Smooth muscle cell (in vitro differentiated cells): ENCODE measurements at regions not wholly inside any gene's neighbourhood (a gene's known extent, or its start where the extent isn't known, plus 50 kb on each side); places are given as distances from the start of the nearest gene placed in this dataset.

ENCODE experiments used
- DNase-seq: peaks from one replicate; lab custom pipeline; 2025; ENCODE audit not compliant: unreplicated experiment; lab: John Stamatoyannopoulos, UW
- H2AFZ ChIP-seq: fragments of 200-600 bp; sonication (generic); 2 replicates; pipeline ENCODE4 v1.6.0; 2016; ENCODE audit warnings: antibody characterized with exemption, low read depth, mild to moderate bottlenecking
- H3F3A ChIP-seq: fragments of 200-600 bp; sonication (generic); 2 replicates; pipeline ENCODE4 v1.6.0; 2017; ENCODE audit warnings: antibody characterized with exemption, low read depth
- H3K27ac ChIP-seq: fragments of 200-600 bp; sonication (generic); 2 replicates; pipeline ENCODE4 v1.5.1; 2016; ENCODE audit warnings: low read depth, mild to moderate bottlenecking
- H3K27me3 ChIP-seq: fragments of 200-600 bp; sonication (generic); 2 replicates; pipeline ENCODE4 v1.6.1; 2016; ENCODE audit warnings: low read depth, mild to moderate bottlenecking
- H3K36me3 ChIP-seq: fragments of 200-600 bp; sonication (generic); 2 replicates; pipeline ENCODE4 v1.5.1; 2016; ENCODE audit warnings: low read depth
- H3K4me1 ChIP-seq: fragments of 200-600 bp; sonication (generic); 2 replicates; pipeline ENCODE4 v1.5.1; 2016; ENCODE audit warnings: low read depth
- H3K4me2 ChIP-seq: fragments of 200-600 bp; sonication (generic); 2 replicates; pipeline ENCODE4 v1.6.0; 2016; ENCODE audit warnings: mild to moderate bottlenecking
- H3K4me3 ChIP-seq: fragments of 200-600 bp; sonication (generic); 2 replicates; pipeline ENCODE4 v1.5.1; 2016; ENCODE audit warnings: mild to moderate bottlenecking
- H3K79me2 ChIP-seq: fragments of 200-600 bp; sonication (generic); 2 replicates; pipeline ENCODE4 v1.6.0; 2016; ENCODE audit warnings: low read depth, mild to moderate bottlenecking
- H3K9ac ChIP-seq: fragments of 200-600 bp; sonication (generic); 2 replicates; pipeline ENCODE4 v1.6.0; 2016; ENCODE audit warnings: low read depth
- H3K9me3 ChIP-seq: fragments of 200-600 bp; sonication (generic); replicated peaks from 2 replicates; pipeline ENCODE4 v1.5.1; 2016; ENCODE audit warnings: low read depth
- H4K20me1 ChIP-seq: fragments of 200-600 bp; sonication (generic); 2 replicates; pipeline ENCODE4 v1.6.0; 2016; ENCODE audit warnings: low read depth
- WGBS: methylation state at CpG from one replicate; pipeline ENCODE4 v1.1.7; 2016; ENCODE audit warnings: low lambda C conversion rate; 5-methylcytosine and 5-hydroxymethylcytosine counted together
- TF ChIP-seq, protein P1 (sequence below): fragments of 200-600 bp; sonication (generic); IDR thresholded peaks from 2 replicates; pipeline ENCODE4 v1.5.1; 2017; ENCODE audit warnings: borderline replicate concordance, mild to moderate bottlenecking, antibody characterized with exemption; ENCODE audit not compliant: insufficient read depth, poor library complexity, severe bottlenecking

- Histone ChIP-seq H4K20me1 (no peaks in the 10 kb centered on the region), H3K79me2 (no peaks in the 10 kb centered on the region), H3K4me1 (no peaks in the 10 kb centered on the region), H3F3A (no peaks in the 10 kb centered on the region), H3K27ac (no peak overlapping the region), H3K27me3 (no peaks in the 10 kb centered on the region), H3K9ac (no peak overlapping the region), H3K4me3 (no peak overlapping the region), H3K4me2 (no peak overlapping the region), H3K36me3 (no peaks in the 10 kb centered on the region), H2AFZ (no peak overlapping the region), H3K9me3 (no peaks in the 10 kb centered on the region)
- DNase-seq: no peak
- TF ChIP-seq, protein P1, sequence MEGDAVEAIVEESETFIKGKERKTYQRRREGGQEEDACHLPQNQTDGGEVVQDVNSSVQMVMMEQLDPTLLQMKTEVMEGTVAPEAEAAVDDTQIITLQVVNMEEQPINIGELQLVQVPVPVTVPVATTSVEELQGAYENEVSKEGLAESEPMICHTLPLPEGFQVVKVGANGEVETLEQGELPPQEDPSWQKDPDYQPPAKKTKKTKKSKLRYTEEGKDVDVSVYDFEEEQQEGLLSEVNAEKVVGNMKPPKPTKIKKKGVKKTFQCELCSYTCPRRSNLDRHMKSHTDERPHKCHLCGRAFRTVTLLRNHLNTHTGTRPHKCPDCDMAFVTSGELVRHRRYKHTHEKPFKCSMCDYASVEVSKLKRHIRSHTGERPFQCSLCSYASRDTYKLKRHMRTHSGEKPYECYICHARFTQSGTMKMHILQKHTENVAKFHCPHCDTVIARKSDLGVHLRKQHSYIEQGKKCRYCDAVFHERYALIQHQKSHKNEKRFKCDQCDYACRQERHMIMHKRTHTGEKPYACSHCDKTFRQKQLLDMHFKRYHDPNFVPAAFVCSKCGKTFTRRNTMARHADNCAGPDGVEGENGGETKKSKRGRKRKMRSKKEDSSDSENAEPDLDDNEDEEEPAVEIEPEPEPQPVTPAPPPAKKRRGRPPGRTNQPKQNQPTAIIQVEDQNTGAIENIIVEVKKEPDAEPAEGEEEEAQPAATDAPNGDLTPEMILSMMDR: no peak
These were observed 399.0 kb downstream of the IRX1 start for GRCh38 chr5:3994628-3995027.

DNA sequence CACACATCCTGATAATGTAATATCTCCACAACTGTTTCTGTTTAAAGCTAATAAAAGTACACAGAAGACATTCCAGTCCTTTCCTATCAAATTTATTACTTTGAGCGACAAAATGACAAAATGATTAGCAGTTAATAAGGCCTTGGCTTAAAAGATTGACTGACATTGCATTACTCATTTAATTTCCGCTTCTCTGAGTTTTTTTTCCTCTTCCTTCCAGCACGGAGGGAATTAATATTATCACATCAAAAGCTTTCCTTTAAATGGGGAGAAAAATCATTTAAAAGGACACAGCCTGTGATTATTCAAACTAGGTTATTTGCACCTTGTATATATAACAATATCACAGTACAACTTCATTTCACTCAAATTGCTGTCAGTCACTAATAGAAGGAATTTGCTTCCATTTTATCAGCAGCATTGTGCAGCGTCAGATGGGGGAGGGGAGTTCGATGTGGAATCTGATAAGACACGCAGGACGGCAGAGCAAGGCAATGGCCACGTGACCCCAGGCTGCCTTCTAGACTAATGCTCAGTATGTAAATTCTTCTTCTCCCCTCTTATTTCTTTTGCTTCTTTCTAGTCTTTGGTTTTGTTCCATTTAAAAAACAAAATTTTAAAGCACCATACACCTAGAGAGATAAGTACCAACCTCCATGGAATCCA is 400.5 kb downstream of the IRX1 start:
- no peak overlapping the region for H2AFZ ChIP-seq
- no peaks in the 10 kb centered on the region for H3K27me3 ChIP-seq
- H3K4me3 ChIP-seq: no peak overlapping the region
- no peaks in the 10 kb centered on the region for H4K20me1 ChIP-seq
- no peak overlapping the region for H3K4me2 ChIP-seq
- no peak overlapping the region for H3K27ac ChIP-seq
- 47% methylated on average over 8 of the region's 8 CpGs for WGBS
- no peak overlapping the region for H3K9ac ChIP-seq
- no peaks in the 10 kb centered on the region for H3K9me3 ChIP-seq
- no peaks in the 10 kb centered on the region for H3F3A ChIP-seq
- no peaks in the 10 kb centered on the region for H3K79me2 ChIP-seq
- no peaks in the 10 kb centered on the region for H3K36me3 ChIP-seq
- no peaks in the 10 kb centered on the region for H3K4me1 ChIP-seq
- TF ChIP-seq, protein P1: no peak
- no peak for DNase-seq

GRCh38 chr5:3996707-3997336 is 401.2 kb downstream of the IRX1 start:
- no peaks in the 10 kb centered on the region for H3K27me3 ChIP-seq
- no peak overlapping the region for H3K27ac ChIP-seq
- no peaks in the 10 kb centered on the region for H3K4me1 ChIP-seq
- H3K79me2 ChIP-seq: no peaks in the 10 kb centered on the region
- H4K20me1 ChIP-seq: no peaks in the 10 kb centered on the region
- no peak overlapping the region for H3K9ac ChIP-seq
- DNase-seq: no peak
- WGBS: 88% methylated on average over 11 of the region's 11 CpGs
- H3K4me2 ChIP-seq: no peak overlapping the region
- H2AFZ ChIP-seq: no peak overlapping the region
- no peaks in the 10 kb centered on the region for H3K9me3 ChIP-seq
- no peaks in the 10 kb centered on the region for H3F3A ChIP-seq
- H3K4me3 ChIP-seq: no peak overlapping the region
- TF ChIP-seq, protein P1: no peak
- H3K36me3 ChIP-seq: no peaks in the 10 kb centered on the region

DNA sequence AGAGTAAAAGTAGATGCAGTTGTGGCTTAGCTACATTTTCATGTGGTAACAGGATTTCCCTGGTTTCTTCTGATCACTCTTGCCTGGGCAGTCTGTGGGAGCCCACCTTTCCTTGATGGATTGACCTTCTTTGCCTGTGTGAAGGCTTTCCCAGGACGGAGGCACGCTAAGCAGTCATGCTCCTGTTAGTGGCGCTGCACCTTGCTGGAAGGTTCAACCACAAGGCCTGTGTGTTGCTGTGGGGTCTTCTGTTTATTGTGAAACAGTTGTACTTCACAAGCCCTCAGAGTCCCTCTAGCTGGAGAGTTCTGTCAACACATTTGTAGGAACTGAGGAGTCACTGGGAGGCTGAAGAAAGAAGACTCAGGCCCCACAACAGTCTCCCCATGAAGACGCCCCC is 402.0 kb downstream of the IRX1 start:
- TF ChIP-seq, protein P1: no peak
- no peaks in the 10 kb centered on the region for H3F3A ChIP-seq
- DNase-seq: no peak
- H3K27me3 ChIP-seq: no peaks in the 10 kb centered on the region
- no peak overlapping the region for H3K4me3 ChIP-seq
- no peaks in the 10 kb centered on the region for H4K20me1 ChIP-seq
- no peaks in the 10 kb centered on the region for H3K36me3 ChIP-seq
- H3K79me2 ChIP-seq: no peaks in the 10 kb centered on the region
- H3K27ac ChIP-seq: no peak overlapping the region
- H3K4me2 ChIP-seq: no peak overlapping the region
- H3K9me3 ChIP-seq: no peaks in the 10 kb centered on the region
- no peak overlapping the region for H3K9ac ChIP-seq
- WGBS: 93% methylated on average over 4 of the region's 4 CpGs
- no peak overlapping the region for H2AFZ ChIP-seq
- H3K4me1 ChIP-seq: no peaks in the 10 kb centered on the region
